Thoracic aorta (tissue), 2 donors: ENCODE measurements at regions not wholly inside any gene's neighbourhood (a gene's known extent, or its start where the extent isn't known, plus 50 kb on each side); places are given as distances from the start of the nearest gene placed in this dataset.

ENCODE experiments used
- ATAC-seq: fragments of 150-250 bp; one replicate; pipeline ENCODE4 v1.8.0; 2017; ENCODE audit warnings: low read depth; ENCODE audit not compliant: insufficient number of reproducible peaks, low FRiP score
- DNase-seq: peaks from one replicate; pipeline ENCODE4 v3.0.0-alpha.2; 2020; ENCODE audit warnings: low spot score
- H3K27ac ChIP-seq, 2 donors: fragments of 200-600 bp; sonication (generic); 1 replicate in 1 of 2; 2 replicates in 1 of 2; pipeline ENCODE4 v1.5.1; 2016; ENCODE audit warnings: mild to moderate bottlenecking in 2 of 2, moderate library complexity in 2 of 2
- H3K27me3 ChIP-seq: fragments of 200-600 bp; sonication (generic); replicated peaks from 2 replicates; pipeline ENCODE4 v1.6.0; 2016; ENCODE audit warnings: mild to moderate bottlenecking; ENCODE audit not compliant: insufficient read depth
- H3K36me3 ChIP-seq: fragments of 200-600 bp; sonication (generic); one replicate; pipeline ENCODE4 v1.5.1; 2016
- H3K4me1 ChIP-seq, 2 donors: fragments of 200-600 bp; sonication (generic); 1 replicate in 1 of 2; 2 replicates in 1 of 2; pipeline versions ENCODE4 v1.5.1 to v1.6.0; 2016; ENCODE audit warnings: low read depth in 2 of 2, mild to moderate bottlenecking in 1 of 2; ENCODE audit not compliant: control insufficient read depth in 1 of 2
- H3K4me3 ChIP-seq: fragments of 200-600 bp; sonication (generic); 2 replicates; pipeline ENCODE4 v1.5.1; 2016; ENCODE audit warnings: mild to moderate bottlenecking
- H3K9me3 ChIP-seq: fragments of 200-600 bp; sonication (generic); 2 replicates; pipeline ENCODE4 v1.5.1; 2016
- TF ChIP-seq, protein P1 (sequence below): fragments of 200-600 bp; sonication (generic); IDR thresholded peaks from one replicate; pipeline ENCODE4 v1.5.1; 2019; ENCODE audit warnings: antibody characterized with exemption

DNA sequence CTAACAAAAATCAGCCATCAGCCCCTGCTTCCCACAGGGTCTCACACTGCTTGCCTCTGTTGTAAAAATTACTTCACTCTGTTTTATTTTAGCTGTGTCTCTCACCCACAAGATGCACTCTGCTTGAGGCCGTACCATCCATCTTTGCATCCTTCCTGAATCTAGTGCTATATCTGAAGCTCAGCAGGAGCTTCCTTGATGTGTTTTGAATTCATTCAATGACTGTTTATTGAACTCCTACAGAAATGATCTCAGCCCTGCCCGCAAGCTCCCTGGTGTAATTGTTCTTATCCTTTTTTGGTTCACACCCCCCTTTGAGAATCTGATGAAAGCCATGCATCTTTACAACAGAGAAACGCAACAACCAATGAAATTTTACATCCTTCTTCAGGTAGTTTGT, 310.2 kb upstream of the ZC3H12C start:
- ATAC-seq (no peak), DNase-seq (no peak)
- TF ChIP-seq, protein P1, sequence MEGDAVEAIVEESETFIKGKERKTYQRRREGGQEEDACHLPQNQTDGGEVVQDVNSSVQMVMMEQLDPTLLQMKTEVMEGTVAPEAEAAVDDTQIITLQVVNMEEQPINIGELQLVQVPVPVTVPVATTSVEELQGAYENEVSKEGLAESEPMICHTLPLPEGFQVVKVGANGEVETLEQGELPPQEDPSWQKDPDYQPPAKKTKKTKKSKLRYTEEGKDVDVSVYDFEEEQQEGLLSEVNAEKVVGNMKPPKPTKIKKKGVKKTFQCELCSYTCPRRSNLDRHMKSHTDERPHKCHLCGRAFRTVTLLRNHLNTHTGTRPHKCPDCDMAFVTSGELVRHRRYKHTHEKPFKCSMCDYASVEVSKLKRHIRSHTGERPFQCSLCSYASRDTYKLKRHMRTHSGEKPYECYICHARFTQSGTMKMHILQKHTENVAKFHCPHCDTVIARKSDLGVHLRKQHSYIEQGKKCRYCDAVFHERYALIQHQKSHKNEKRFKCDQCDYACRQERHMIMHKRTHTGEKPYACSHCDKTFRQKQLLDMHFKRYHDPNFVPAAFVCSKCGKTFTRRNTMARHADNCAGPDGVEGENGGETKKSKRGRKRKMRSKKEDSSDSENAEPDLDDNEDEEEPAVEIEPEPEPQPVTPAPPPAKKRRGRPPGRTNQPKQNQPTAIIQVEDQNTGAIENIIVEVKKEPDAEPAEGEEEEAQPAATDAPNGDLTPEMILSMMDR, result no peak
- no peaks in the 10 kb centered on the region for H3K4me1 ChIP-seq
- no peaks in the 10 kb centered on the region for H3K9me3 ChIP-seq
- no peak overlapping the region for H3K4me3 ChIP-seq
- H3K27ac ChIP-seq, result no peak overlapping the region
- no peaks in the 10 kb centered on the region for H3K27me3 ChIP-seq
- H3K36me3 ChIP-seq, result no peaks in the 10 kb centered on the region

DNA sequence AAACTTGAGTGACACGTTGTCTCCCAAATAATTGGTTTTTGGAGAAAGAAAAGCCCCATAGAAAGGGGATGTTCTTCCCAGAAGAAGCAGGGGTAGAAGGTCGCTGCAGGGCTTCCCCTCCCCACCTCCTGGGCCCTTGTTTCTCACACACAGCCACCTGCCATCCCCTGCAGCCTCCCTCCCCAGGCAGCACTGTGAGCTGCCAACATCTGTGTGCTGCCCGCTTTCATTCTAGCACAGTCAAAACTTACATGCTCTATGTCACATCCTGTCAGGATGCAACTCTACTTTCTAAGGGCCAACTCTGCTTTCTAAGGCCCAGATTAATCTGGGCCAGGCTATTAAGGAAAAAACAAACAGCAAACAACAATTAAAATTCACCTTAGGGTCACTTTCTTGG, 309.4 kb upstream of the ZC3H12C start:
- Histone ChIP-seq H3K9me3 (no peaks in the 10 kb centered on the region), H3K27me3 (no peaks in the 10 kb centered on the region), H3K36me3 (no peaks in the 10 kb centered on the region), H3K4me3 (no peak overlapping the region), H3K4me1 (no peaks in the 10 kb centered on the region), H3K27ac (no peak overlapping the region)
- ATAC-seq, result no peak
- no peak for DNase-seq
- TF ChIP-seq, protein P1, result no peak

DNA sequence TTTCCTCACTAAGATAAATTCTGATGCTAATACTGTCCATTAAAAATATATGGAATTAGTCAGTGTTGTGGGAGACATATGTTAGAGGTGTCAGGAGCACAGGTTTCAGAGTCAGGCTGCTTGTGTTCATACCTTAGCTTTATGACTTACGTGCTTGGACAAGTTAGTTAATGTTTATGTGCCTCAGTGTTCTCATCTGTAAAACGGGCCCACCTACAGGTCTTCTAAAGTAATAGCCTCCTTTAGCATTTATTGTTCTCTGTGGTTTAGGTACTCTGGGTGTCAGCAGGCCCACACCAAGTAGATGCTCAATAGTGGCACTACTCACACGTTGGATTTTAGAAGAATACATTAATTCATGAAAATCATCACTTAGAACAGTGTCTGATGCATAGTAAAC, 308.7 kb upstream of the ZC3H12C start:
- TF ChIP-seq, protein P1, result no peak
- DNase-seq, result no peak
- Histone ChIP-seq H3K9me3 (no peaks in the 10 kb centered on the region), H3K4me3 (no peak overlapping the region), H3K36me3 (no peaks in the 10 kb centered on the region), H3K27ac (no peak overlapping the region), H3K27me3 (no peaks in the 10 kb centered on the region), H3K4me1 (no peaks in the 10 kb centered on the region)
- no peak for ATAC-seq

DNA sequence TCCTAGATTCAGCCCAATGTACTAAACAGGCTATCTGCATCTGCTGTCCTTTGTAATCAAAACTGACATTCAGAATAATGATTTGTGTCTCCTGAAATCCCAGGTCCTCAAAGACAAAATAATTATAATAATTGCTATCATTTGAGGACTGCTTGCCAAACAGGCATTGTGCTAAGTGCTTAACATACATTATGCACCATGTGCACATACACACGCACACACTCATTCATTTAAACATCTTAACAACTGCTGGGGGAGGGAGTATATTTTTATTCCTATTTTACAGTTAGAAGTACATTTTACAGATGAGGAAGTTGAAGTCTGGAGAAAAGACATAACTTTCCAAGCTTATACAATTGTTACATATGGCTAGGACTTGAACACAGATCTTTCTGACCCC, 308.0 kb upstream of the ZC3H12C start:
- DNase-seq (no peak), ATAC-seq (no peak)
- no peak overlapping the region for H3K27ac ChIP-seq
- H3K27me3 ChIP-seq, result no peaks in the 10 kb centered on the region
- no peaks in the 10 kb centered on the region for H3K4me1 ChIP-seq
- H3K9me3 ChIP-seq, result no peaks in the 10 kb centered on the region
- H3K4me3 ChIP-seq, result no peak overlapping the region
- no peaks in the 10 kb centered on the region for H3K36me3 ChIP-seq
- TF ChIP-seq, protein P1, result no peak

DNA sequence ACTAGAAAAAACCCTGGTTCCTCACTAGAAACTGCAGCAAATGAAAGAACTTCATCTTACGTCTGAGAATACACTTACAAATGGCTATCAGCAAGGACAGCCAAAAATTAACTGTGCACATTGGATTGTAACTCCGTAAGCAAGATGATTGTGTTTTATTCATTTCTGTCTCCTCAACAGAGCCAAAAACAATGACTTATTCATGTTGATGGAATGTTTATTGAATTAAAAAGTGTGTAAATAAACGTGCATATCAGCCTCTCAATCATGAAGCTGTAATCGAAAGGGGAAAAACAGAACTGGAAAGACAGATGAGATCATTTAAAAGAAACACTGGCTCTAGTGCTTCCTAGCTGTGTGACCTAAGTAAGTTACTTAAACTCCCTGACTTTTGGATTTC, 307.5 kb upstream of the ZC3H12C start:
- no peak overlapping the region for H3K4me3 ChIP-seq
- H3K36me3 ChIP-seq, result no peaks in the 10 kb centered on the region
- no peaks in the 10 kb centered on the region for H3K27me3 ChIP-seq
- no peak for ATAC-seq
- H3K9me3 ChIP-seq, result no peaks in the 10 kb centered on the region
- no peak overlapping the region for H3K27ac ChIP-seq
- TF ChIP-seq, protein P1, result no peak
- no peaks in the 10 kb centered on the region for H3K4me1 ChIP-seq
- DNase-seq, result no peak
